ENCODE measurements at regions not wholly inside any gene's neighbourhood (a gene's known extent, or its start where the extent isn't known, plus 50 kb on each side); places are given as distances from the start of the nearest gene placed in this dataset.

DNA sequence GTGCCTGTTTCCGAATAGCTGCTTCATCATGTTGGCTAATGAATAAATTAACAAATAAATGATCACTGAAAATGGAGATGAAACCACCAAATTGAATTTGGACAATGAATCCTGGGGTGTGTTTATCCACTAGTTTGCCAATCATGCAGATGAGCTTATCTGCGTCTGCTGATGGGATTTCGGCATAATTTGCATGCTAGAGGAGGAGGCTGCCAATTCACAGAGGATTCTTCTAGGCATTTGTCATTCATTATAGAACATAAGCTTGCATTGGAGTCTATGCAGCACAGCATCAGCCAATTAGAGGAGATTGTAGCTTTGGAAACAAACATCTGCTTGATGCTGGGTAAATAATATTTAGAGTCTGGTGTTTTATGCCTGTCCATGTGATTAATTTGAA, 123.1 kb downstream of the NPIPB5 start:
- TF ChIP-seq, protein P1, sequence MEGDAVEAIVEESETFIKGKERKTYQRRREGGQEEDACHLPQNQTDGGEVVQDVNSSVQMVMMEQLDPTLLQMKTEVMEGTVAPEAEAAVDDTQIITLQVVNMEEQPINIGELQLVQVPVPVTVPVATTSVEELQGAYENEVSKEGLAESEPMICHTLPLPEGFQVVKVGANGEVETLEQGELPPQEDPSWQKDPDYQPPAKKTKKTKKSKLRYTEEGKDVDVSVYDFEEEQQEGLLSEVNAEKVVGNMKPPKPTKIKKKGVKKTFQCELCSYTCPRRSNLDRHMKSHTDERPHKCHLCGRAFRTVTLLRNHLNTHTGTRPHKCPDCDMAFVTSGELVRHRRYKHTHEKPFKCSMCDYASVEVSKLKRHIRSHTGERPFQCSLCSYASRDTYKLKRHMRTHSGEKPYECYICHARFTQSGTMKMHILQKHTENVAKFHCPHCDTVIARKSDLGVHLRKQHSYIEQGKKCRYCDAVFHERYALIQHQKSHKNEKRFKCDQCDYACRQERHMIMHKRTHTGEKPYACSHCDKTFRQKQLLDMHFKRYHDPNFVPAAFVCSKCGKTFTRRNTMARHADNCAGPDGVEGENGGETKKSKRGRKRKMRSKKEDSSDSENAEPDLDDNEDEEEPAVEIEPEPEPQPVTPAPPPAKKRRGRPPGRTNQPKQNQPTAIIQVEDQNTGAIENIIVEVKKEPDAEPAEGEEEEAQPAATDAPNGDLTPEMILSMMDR (IDR thresholded peaks at IDR 0.05), result no peak
- no peak for TF ChIP-seq POLR2A (IDR thresholded peaks at IDR 0.05)

Measured in testis (tissue), 2 donors.